Osteoblast (primary cell): ENCODE measurements at regions not wholly inside any gene's neighbourhood (a gene's known extent, or its start where the extent isn't known, plus 50 kb on each side); places are given as distances from the start of the nearest gene placed in this dataset.
A peak's percentile ranks its signal among the peaks of the same experiment; 100 is the strongest.
"Not testable (repeated sequence)": the region's sequence is repeated elsewhere in the genome, so short reads cannot be mapped to it uniquely, and the experiment has no call there.

Experiments
- DNase-seq: peaks from one replicate; pipeline ENCODE4 v3.0.0; 2011; ENCODE audit warnings: low spot score, mixed read lengths; ENCODE audit not compliant: insufficient read length; ENCODE audit errors: missing footprints
- H2AFZ ChIP-seq: 2 replicates; pipeline ENCODE4 v1.6.0; 2011; ENCODE audit warnings: mild to moderate bottlenecking, low read length
- H3K27ac ChIP-seq: 2 replicates; pipeline ENCODE4 v1.5.1; 2011; ENCODE audit warnings: mild to moderate bottlenecking, low read depth, low read length, moderate library complexity
- H3K27me3 ChIP-seq: 2 replicates; pipeline ENCODE4 v1.6.0; 2012; ENCODE audit warnings: mild to moderate bottlenecking, control low read depth, inconsistent platforms, low read length, moderate library complexity; ENCODE audit not compliant: insufficient read depth
- H3K36me3 ChIP-seq: 2 replicates; pipeline ENCODE4 v1.5.1; 2011; ENCODE audit warnings: mild to moderate bottlenecking, low read length, control low read depth, moderate library complexity; ENCODE audit not compliant: insufficient read depth
- H3K4me1 ChIP-seq: 2 replicates; pipeline ENCODE4 v1.5.1; 2011; ENCODE audit warnings: mild to moderate bottlenecking, low read length, control low read depth, moderate library complexity; ENCODE audit not compliant: insufficient read depth
- H3K4me2 ChIP-seq: 2 replicates; pipeline ENCODE4 v1.6.0; 2011; ENCODE audit warnings: mild to moderate bottlenecking, low read length; ENCODE audit not compliant: insufficient read depth
- H3K4me3 ChIP-seq: fragments of 200-600 bp; sonication (generic); 3 replicates; pipeline ENCODE4 v1.5.1; 2012; ENCODE audit warnings: mild to moderate bottlenecking, low read length, inconsistent platforms; ENCODE audit not compliant: insufficient read depth
- H3K79me2 ChIP-seq: 2 replicates; pipeline ENCODE4 v1.6.0; 2012; ENCODE audit warnings: mild to moderate bottlenecking, low read length, control low read depth, inconsistent platforms; ENCODE audit not compliant: insufficient read depth
- H3K9me3 ChIP-seq: 2 replicates; pipeline ENCODE4 v1.5.1; 2011; ENCODE audit warnings: low read depth, low read length, control low read depth
- H4K20me1 ChIP-seq: 2 replicates; pipeline ENCODE4 v1.6.0; 2012; ENCODE audit warnings: mild to moderate bottlenecking, low read length, control low read depth; ENCODE audit not compliant: insufficient read depth

DNA sequence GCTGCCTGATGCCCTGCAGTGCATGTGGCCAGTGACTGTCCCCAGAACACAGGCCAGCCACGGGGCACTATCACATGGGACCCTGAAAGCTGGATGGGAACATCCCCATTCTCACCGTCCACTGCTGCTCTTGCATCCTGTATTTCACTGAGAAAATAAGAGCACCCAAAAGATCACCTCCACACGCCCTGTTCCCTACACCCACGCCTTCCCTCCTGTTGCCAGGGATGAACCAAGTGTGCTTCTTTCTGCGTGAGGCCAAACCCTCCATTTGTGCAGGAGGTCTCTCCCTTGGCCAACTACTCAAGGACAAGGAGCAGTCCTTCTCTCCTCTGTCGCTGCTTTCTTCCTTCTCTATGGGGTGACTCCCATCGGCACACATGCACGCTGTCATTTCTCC is 118.3 kb downstream of the LRRC37A3 start:
- H3K27ac ChIP-seq, H2AFZ ChIP-seq, H3K4me3 ChIP-seq, H3K9me3 ChIP-seq, H3K4me2 ChIP-seq, H3K79me2 ChIP-seq, H4K20me1 ChIP-seq, DNase-seq, H3K4me1 ChIP-seq, H3K36me3 ChIP-seq, H3K27me3 ChIP-seq: not testable (repeated sequence)

DNA sequence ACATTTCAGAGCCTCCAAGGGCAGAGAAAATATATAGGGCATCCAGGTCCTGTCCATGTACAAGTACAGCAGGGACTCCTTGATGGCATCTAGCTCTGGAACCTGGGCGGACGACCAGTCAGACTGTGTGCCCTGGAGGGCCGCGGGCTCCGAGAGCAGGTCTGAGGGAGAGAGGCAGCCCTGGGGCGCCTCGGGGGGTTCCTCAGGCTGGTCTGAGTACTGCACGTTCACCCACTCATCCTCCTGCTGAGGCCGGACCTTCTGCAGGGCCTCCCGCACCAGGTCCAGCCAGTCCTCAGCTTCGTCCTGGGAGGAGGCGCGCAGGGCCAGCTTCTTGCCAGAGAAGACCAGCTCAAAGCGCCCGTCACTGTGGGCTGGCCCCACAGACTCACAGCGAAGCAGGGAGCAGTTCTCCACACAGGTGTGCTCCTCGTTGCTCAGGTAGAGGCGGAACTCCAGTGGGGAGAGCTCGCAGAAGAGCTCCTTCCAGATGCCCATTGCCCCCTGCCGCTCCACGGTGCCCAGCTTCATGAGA is 118.8 kb downstream of the LRRC37A3 start:
- H3K27ac ChIP-seq, H3K36me3 ChIP-seq, H3K27me3 ChIP-seq, H3K79me2 ChIP-seq, H3K9me3 ChIP-seq, H3K4me3 ChIP-seq, H3K4me2 ChIP-seq, H4K20me1 ChIP-seq, H2AFZ ChIP-seq, H3K4me1 ChIP-seq: not testable (repeated sequence)
- DNase-seq, result peak; percentile 17

DNA sequence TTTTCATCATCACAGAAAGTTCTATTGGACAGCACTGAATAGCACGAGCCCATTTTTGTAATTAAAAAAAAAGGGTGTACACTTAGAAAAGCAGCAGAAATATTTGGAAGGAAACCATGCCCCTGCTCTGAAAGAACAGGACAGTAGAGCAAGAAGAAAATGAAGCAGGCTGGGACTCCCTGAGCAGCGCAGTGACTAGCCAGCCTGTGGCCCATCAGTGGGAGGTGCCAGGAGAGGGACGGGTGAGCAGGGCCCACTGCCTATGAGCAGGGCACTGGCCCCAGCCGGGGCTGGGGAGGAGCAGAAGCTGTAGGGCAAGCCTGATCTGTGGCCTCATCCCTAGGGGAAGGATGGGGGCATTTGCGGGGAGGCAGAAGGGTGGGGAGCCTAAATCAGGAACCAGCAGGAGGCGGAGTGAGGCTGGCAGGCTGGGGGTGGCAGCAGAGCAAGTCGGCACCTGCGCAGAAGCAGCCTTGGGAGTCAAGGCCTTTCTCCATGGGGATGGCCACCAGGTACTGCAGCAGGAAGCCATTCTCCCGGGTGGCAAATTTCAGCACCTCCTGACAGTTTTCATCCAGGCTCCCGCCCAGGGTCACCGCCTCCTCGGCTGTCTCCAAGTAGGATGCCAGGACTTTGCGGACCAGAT is 119.6 kb downstream of the LRRC37A3 start:
- H4K20me1 ChIP-seq, DNase-seq, H3K27ac ChIP-seq, H2AFZ ChIP-seq, H3K4me2 ChIP-seq, H3K4me3 ChIP-seq, H3K9me3 ChIP-seq, H3K36me3 ChIP-seq, H3K79me2 ChIP-seq, H3K4me1 ChIP-seq, H3K27me3 ChIP-seq: not testable (repeated sequence)

DNA sequence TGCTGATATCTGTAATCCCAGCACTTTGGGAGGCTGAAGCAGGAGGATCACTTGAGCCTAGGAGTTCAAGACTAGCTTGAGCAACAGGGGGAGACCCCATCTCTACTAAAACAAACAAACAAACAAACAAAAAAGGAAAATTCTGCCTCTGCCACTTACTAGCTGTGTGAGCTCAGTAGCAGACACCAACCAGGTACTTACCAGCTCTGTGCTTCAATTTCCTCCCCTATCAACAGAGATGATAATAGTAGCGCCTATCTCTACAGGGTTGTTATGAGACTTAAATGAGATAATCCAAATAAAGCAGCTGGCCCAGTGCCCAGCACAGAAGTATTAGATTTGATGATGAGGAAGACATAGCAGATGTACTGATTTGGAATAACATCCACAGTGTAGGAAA is 120.3 kb downstream of the LRRC37A3 start:
- H3K4me2 ChIP-seq, H4K20me1 ChIP-seq, H3K9me3 ChIP-seq, H3K4me3 ChIP-seq, H3K27me3 ChIP-seq, H3K27ac ChIP-seq, H2AFZ ChIP-seq, DNase-seq, H3K36me3 ChIP-seq, H3K79me2 ChIP-seq, H3K4me1 ChIP-seq: not testable (repeated sequence)

DNA sequence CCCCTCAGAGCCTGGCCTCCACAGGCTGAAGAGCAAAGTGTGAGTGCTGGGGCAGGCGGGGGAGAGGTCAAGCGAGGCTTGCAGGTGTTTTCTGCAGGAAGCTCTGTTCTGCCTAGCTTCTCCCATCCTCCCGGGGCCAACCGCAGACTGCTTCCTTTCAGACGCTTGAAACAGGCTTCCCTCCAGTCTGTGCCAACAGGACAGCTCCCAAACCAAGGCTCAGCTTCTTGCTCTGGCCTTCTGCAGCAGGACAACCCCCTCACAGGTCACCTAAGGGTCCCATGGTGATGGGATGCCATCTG is 120.8 kb downstream of the LRRC37A3 start:
- H3K27ac ChIP-seq, DNase-seq, H3K4me2 ChIP-seq, H4K20me1 ChIP-seq, H3K27me3 ChIP-seq, H3K36me3 ChIP-seq, H3K4me3 ChIP-seq, H2AFZ ChIP-seq, H3K79me2 ChIP-seq, H3K9me3 ChIP-seq, H3K4me1 ChIP-seq: not testable (repeated sequence)

DNA sequence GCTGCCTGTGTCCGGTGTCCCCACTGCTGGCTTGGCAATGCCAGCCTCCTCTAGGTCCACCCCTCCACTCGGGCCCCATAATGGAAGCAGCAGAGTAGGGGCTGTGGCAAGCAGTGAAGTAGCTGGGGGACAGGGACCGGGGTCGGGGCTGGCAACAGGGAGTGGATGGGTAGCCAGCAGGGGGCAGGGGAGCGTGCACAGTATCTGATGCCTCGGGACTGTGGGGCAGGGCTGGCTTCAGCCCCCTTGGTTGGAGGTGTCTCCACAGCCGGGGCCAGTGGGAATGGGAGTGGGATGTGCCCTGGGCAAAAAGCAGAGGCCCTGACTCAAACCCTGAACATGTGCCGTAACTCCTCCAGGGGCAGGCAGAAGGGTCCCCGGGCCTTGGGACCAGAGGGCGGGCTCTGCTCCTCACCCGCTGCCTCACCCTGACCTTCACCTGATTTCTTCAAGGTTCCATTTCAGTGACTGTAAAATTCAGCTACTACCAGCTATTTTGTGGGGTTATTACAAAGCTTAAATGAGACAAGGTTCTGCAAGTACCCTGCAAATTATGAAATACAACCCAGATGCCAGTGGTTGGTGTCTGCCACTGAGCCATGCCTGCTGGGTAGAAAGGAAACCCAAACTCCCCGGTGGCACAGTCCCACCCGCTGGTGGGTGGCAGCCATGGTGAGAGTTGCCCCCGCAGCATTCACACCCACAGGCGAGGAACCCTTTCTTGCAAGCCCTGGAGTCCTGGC is 121.4 kb downstream of the LRRC37A3 start:
- not testable (repeated sequence) for H4K20me1 ChIP-seq, H3K27ac ChIP-seq, H2AFZ ChIP-seq, H3K27me3 ChIP-seq, H3K4me1 ChIP-seq, H3K9me3 ChIP-seq, H3K4me2 ChIP-seq, H3K79me2 ChIP-seq, H3K4me3 ChIP-seq, H3K36me3 ChIP-seq, DNase-seq

DNA sequence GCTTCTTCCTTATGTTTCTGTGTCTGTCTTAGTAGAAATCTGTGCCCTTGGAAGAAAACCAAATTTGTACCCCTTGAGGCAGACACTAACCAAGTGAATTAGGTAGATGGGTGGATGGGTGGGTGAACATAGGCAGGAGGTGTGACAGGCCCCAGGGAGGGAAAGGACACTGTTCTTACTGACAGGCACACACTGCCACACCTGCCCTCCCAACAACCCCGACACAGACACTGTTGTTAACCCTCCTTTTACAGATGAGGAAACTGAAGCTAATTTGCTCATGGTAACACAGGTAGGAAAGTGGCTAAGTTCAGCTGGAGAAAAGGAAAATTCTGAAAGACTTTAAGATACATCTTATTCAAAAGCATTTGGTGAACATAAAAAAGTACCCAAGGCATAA is 123.9 kb downstream of the LRRC37A3 start:
- H3K4me1 ChIP-seq, H2AFZ ChIP-seq, H3K4me2 ChIP-seq, H3K27me3 ChIP-seq, H3K36me3 ChIP-seq, H3K9me3 ChIP-seq, H3K79me2 ChIP-seq, H3K4me3 ChIP-seq, DNase-seq, H4K20me1 ChIP-seq, H3K27ac ChIP-seq: not testable (repeated sequence)

DNA sequence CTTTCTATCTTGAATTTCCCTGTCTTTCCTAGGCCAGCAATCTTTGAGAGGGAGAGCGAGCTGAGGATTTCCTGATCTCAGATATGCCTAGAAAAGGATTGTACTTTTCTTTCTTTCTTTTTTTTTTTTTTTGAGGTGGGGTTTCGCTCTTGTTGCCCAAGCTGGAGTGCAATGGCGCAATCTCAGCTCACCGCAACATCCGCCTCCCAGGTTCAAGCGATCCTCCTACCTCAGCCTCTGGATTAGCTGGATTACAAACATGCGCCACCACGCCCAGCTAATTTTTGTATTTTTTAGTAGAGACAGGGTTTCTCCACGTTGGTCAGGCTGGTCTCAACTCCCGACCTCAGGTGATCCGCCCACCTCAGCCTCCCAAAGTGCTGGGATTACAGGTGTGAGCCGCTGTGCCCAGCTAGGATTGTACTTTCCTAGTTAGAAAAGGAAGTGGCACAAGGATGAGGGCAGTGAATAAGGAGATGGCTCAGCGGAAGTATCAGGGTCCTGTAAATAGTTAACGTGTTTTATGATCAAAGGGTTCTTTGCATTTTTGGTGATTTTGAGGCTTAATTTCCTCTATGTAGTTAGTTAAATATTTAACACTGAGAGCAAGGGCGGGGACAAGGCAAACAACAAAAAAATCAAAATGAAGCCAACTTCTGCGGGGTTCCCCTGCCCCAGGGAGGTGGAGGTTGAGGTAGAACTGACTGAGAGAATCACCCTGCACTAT is 124.6 kb downstream of the LRRC37A3 start:
- H4K20me1 ChIP-seq, DNase-seq, H3K79me2 ChIP-seq, H3K9me3 ChIP-seq, H3K36me3 ChIP-seq, H3K4me2 ChIP-seq, H3K27ac ChIP-seq, H3K4me3 ChIP-seq, H3K4me1 ChIP-seq, H2AFZ ChIP-seq, H3K27me3 ChIP-seq: not testable (repeated sequence)

DNA sequence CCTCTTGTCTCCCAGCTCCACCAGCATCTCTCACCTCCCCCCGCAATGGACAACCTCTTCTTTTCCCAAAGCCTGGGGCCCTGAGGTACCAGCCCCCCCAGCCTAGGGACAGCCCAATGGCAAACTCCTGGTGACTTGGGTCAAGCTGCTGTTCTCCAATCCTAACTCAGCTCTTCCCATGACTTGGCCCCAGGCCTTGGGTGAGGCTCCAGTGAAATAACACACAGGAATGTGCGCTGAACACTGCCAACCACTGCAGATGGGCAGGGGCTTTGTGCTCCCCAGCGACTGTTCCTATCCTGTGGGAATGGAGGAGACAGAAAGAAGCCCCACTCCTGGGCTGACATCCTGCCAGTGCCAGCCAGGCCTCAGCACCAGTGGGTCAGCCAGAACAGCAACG is 125.2 kb downstream of the LRRC37A3 start:
- H3K79me2 ChIP-seq, H3K4me2 ChIP-seq, H3K4me3 ChIP-seq, H2AFZ ChIP-seq, H3K4me1 ChIP-seq, H3K9me3 ChIP-seq, H4K20me1 ChIP-seq, H3K36me3 ChIP-seq, H3K27me3 ChIP-seq, DNase-seq, H3K27ac ChIP-seq: not testable (repeated sequence)
